A673 (cell line): ENCODE measurements at regions not wholly inside any gene's neighbourhood (a gene's known extent, or its start where the extent isn't known, plus 50 kb on each side); places are given as distances from the start of the nearest gene placed in this dataset.

ENCODE experiments used
- BruUV-seq: library from RNA; stranded (reverse); fragments of 400-500 nt; replicated peaks from 2 replicates; lab custom pipeline; 2021; lab: Mats Ljungman, UMichigan
- CTCF ChIA-PET: fragments of 300-600 bp; sonication (Branson Sonifier 250); formaldehyde crosslinking; loops from one replicate; lab custom pipeline; 2022; ENCODE audit warnings: antibody characterized with exemption; lab: Charles Lee
- POLR2A ChIA-PET: fragments of 300-600 bp; sonication (Branson Sonifier 250); formaldehyde crosslinking; loops from one replicate; lab custom pipeline; 2022; ENCODE audit warnings: antibody characterized with exemption; ENCODE audit not compliant: low non-redundant PET; lab: Charles Lee
- DNase-seq: peaks from one replicate; pipeline ENCODE4 v3.0.0-alpha.2; 2015; ENCODE audit warnings: low spot score
- H3K27ac ChIP-seq: fragments of 200-600 bp; sonication (generic); 2 replicates; pipeline ENCODE4 v1.5.1; 2016; ENCODE audit warnings: mixed run types, low read depth, mild to moderate bottlenecking, mixed read lengths, antibody characterized with exemption, low read length; ENCODE audit not compliant: poor library complexity, severe bottlenecking
- H3K27me3 ChIP-seq: fragments of 200-600 bp; sonication (generic); replicated peaks from 2 replicates; pipeline ENCODE4 v1.6.1; 2017; ENCODE audit warnings: mixed run types, low read depth, mild to moderate bottlenecking, mixed read lengths, antibody characterized with exemption, low read length; ENCODE audit not compliant: insufficient read depth, poor library complexity
- H3K36me3 ChIP-seq: fragments of 200-600 bp; sonication (generic); 2 replicates; pipeline ENCODE4 v1.6.1; 2016; ENCODE audit warnings: mixed run types, mild to moderate bottlenecking, mixed read lengths, antibody characterized with exemption, low read length; ENCODE audit not compliant: insufficient read depth, poor library complexity, severe bottlenecking
- H3K4me1 ChIP-seq: fragments of 200-600 bp; sonication (generic); 2 replicates; pipeline ENCODE4 v1.6.1; 2017; ENCODE audit warnings: mixed run types, mild to moderate bottlenecking, mixed read lengths, antibody characterized with exemption, low read length; ENCODE audit not compliant: insufficient read depth, poor library complexity, severe bottlenecking
- H3K4me3 ChIP-seq: fragments of 200-600 bp; sonication (generic); 2 replicates; pipeline ENCODE4 v1.5.1; 2016; ENCODE audit warnings: low read depth, mixed run types, mild to moderate bottlenecking, mixed read lengths, low read length; ENCODE audit not compliant: poor library complexity, severe bottlenecking
- H3K9me3 ChIP-seq: fragments of 200-600 bp; sonication (generic); 2 replicates; pipeline ENCODE4 v1.6.1; 2016; ENCODE audit warnings: mixed run types, low read depth, mild to moderate bottlenecking, mixed read lengths, antibody characterized with exemption, low read length; ENCODE audit not compliant: poor library complexity, severe bottlenecking
- CTCF ChIP-seq: fragments of 300-800, 200-600 bp; sonication (generic); conservative IDR thresholded peaks from 2 replicates; pipeline ENCODE4 v1.5.1; 2017; ENCODE audit warnings: low read depth, mild to moderate bottlenecking, antibody characterized with exemption, low read length, moderate library complexity, mixed read lengths
- EZH2 ChIP-seq: fragments of 200-600 bp; sonication (generic); IDR thresholded peaks from 2 replicates; pipeline ENCODE4 v1.6.1; 2017; ENCODE audit warnings: borderline replicate concordance, low read depth, mild to moderate bottlenecking, mixed read lengths, antibody characterized with exemption, low read length; ENCODE audit not compliant: poor library complexity, severe bottlenecking
- intact Hi-C: fragments of 100-400 bp; cut with micrococcal nuclease; formaldehyde crosslinking; loops from one replicate; pipeline ENCODE4 v1.10.0; 2022; ENCODE audit not compliant: unreplicated experiment

GRCh38 chr14:53855127-53855526, 101.5 kb downstream of the BMP4 start:
- no peak for TF ChIP-seq CTCF
- no peak for TF ChIP-seq EZH2
- no peak for DNase-seq
- Histone ChIP-seq H3K36me3 (no peaks in the 10 kb centered on the region), H3K27ac (no peak overlapping the region), H3K4me1 (no peaks in the 10 kb centered on the region), H3K4me3 (no peak overlapping the region), H3K27me3 (peaks cover 22% of the 10 kb centered on the region), H3K9me3 (no peaks in the 10 kb centered on the region)
- CTCF ChIA-PET, result no interaction called here
- intact Hi-C loops, result no loop called here
- no TSS peak for BruUV-seq
- POLR2A ChIA-PET, result no interaction called here

GRCh38 chr14:53851394-53852090, 105.1 kb downstream of the BMP4 start:
- POLR2A ChIA-PET, result no interaction called here
- intact Hi-C loops, result no loop called here
- no TSS peak for BruUV-seq
- Histone ChIP-seq H3K27me3 (no peaks in the 10 kb centered on the region), H3K27ac (no peak overlapping the region), H3K4me3 (no peak overlapping the region), H3K4me1 (no peaks in the 10 kb centered on the region), H3K36me3 (no peaks in the 10 kb centered on the region), H3K9me3 (no peaks in the 10 kb centered on the region)
- no peak for DNase-seq
- CTCF ChIA-PET, result no interaction called here
- TF ChIP-seq CTCF (no peak), EZH2 (no peak)

GRCh38 chr14:53850714-53851296, 105.8 kb downstream of the BMP4 start:
- Histone ChIP-seq H3K27ac (no peak overlapping the region), H3K9me3 (no peaks in the 10 kb centered on the region), H3K36me3 (no peaks in the 10 kb centered on the region), H3K4me1 (no peaks in the 10 kb centered on the region), H3K27me3 (no peaks in the 10 kb centered on the region), H3K4me3 (no peak overlapping the region)
- no peak for DNase-seq
- ChIA-PET CTCF (no interaction called here), POLR2A (no interaction called here)
- intact Hi-C loops, result no loop called here
- TF ChIP-seq CTCF (no peak), EZH2 (no peak)
- no TSS peak for BruUV-seq
